ENCODE measurements at regions not wholly inside any gene's neighbourhood (a gene's known extent, or its start where the extent isn't known, plus 50 kb on each side); places are given as distances from the start of the nearest gene placed in this dataset.
"Not testable (repeated sequence)": the region's sequence is repeated elsewhere in the genome, so short reads cannot be mapped to it uniquely, and the experiment has no call there.

DNA sequence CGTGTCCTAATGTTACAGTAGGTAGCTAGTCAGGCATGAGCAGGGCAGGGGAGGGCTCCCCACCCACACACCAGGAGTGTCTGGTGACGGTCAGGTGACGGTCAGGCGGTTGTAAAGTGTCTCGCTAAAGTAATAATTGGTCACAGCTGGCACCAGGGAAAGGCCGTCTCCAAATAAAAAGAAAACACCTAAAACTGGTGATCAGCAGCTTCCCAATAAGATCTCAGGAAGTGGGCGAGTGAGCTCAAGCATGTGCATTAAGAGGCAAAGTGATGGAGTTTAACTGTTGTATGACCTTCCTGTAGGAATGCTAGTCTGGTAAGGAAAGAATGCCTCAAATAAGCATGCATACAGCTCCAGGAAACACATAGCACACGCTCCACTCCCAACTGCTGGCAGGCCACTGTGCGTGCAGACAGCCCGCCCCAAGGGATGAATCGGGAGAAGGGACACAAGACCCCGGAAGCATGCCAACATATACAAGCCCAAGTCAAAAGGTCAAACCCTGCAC lies 177.1 kb downstream of the RNF144A start:
- no peak overlapping the region for H3K4me3 ChIP-seq (ENCODE audit: low read depth, low read length)
- no peak for TF ChIP-seq CTCF (IDR thresholded peaks at IDR 0.05; ENCODE audit: low read depth, low read length)

GRCh38 chr2:7096726-7097352 lies 179.6 kb downstream of the RNF144A start:
- no peak for TF ChIP-seq CTCF (IDR thresholded peaks at IDR 0.05; ENCODE audit: low read depth, low read length)
- no peak overlapping the region for H3K4me3 ChIP-seq (ENCODE audit: low read depth, low read length)

GRCh38 chr2:7097353-7097895 lies 180.2 kb downstream of the RNF144A start:
- TF ChIP-seq CTCF (IDR thresholded peaks at IDR 0.05; ENCODE audit: low read depth, low read length): peak; percentile 96
- H3K4me3 ChIP-seq (ENCODE audit: low read depth, low read length): no peak overlapping the region

DNA sequence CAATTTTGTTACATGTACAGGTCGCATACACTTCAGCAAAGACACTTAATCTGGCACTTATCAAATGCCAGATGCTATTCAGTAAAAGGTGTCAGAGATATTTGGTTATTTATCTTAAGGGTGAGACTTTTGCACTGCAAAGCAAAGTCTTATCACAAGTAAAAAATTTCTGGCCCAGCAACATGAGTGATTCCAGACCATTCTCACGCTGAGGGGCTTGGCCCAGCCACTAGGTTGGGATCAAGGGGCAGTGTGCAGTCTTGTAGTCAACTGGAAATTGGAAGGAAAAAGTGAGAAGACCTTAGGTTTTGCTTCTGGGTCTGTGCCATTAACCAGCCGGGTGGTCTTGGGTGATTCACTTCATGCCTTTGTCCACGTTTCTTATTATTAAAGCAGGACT lies 181.6 kb downstream of the RNF144A start:
- H3K4me3 ChIP-seq (ENCODE audit: low read depth, low read length): no peak overlapping the region
- TF ChIP-seq CTCF (IDR thresholded peaks at IDR 0.05; ENCODE audit: low read depth, low read length): no peak

- H3K4me3 ChIP-seq (ENCODE audit: low read depth, low read length): not testable (repeated sequence)
These were observed 182.5 kb downstream of the RNF144A start for GRCh38 chr2:7099687-7100086.

DNA sequence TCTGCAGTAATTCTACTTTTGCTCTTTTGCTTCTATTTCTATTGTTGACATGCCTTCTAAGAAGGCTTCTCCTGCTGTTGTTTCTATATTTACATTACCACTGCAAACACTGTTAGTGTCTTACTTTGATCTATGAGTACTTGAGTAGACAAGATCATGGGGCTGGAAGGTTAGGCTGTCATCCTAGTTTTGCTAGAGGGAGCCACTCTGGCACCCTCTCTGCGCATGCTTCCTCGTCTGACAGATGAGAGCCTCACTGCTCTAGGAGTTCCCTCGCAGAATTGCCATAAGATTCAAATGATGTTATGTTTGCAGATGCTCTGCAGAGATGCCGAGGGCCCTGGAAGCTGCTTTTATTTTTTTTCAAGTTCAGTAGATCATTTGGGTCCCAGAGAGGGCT lies 185.6 kb downstream of the RNF144A start:
- H3K4me3 ChIP-seq (ENCODE audit: low read depth, low read length): no peak overlapping the region
- no peak for TF ChIP-seq CTCF (IDR thresholded peaks at IDR 0.05; ENCODE audit: low read depth, low read length)

DNA sequence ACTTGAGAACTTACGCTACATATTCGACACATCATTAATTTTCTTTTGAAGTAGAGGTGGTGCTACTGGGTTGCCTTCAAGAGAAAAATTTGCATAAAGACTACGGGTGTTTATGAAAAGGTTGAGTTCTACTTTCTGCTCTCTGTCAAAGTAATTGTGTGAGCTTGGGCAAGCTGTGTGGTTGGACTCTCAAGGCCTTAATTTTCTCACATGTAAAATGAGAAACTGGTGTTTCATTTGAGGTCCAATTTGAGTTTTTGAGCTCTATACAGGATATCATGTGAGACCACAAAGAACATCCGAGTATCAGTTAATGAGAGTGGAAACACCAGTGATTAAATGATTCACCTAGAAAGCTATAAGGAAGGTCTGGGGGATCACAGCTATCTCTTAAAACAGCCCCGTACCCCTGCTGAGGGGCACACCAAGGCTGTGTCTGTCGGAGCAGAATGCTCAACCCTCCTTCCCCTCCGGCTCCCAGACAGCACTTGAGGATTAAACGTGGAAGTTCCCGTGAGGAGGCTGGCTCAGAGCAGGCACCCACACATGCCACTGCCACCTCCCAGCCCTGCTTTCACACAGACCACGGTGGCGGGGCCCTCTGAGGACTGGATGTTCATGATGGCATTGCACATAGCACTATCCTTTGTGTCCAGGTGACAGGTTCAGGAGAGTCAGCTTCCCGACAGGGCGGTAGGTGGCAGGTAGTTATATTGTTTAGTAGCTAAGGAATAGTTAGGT lies 191.8 kb downstream of the RNF144A start:
- no peak for TF ChIP-seq CTCF (IDR thresholded peaks at IDR 0.05; ENCODE audit: low read depth, low read length)
- no peak overlapping the region for H3K4me3 ChIP-seq (ENCODE audit: low read depth, low read length)
